HEK293T (cell line): ENCODE measurements at regions not wholly inside any gene's neighbourhood (a gene's known extent, or its start where the extent isn't known, plus 50 kb on each side); places are given as distances from the start of the nearest gene placed in this dataset.

Experiments
- ARNT ChIP-seq: fragments of 450-650 bp; IDR thresholded peaks from 2 replicates; pipeline ENCODE4 v1.6.1; 2017; ENCODE audit warnings: mild to moderate bottlenecking
- BHLHE40 ChIP-seq: fragments of 450-650 bp; IDR thresholded peaks from 2 replicates; pipeline ENCODE4 v1.6.1; 2016; ENCODE audit warnings: mild to moderate bottlenecking, moderate library complexity, borderline replicate concordance
- FOXA1 ChIP-seq: fragments of 450-650 bp; IDR thresholded peaks from 2 replicates; pipeline ENCODE4 v1.6.1; 2016; ENCODE audit warnings: mild to moderate bottlenecking
- FOXM1 ChIP-seq: fragments of 450-650 bp; IDR thresholded peaks from 2 replicates; pipeline ENCODE4 v1.6.1; 2017; ENCODE audit warnings: mild to moderate bottlenecking, borderline replicate concordance
- HDGF ChIP-seq: fragments of 450-650 bp; IDR thresholded peaks from 2 replicates; pipeline ENCODE4 v1.6.1; 2017; ENCODE audit warnings: antibody characterized with exemption, borderline replicate concordance

DNA sequence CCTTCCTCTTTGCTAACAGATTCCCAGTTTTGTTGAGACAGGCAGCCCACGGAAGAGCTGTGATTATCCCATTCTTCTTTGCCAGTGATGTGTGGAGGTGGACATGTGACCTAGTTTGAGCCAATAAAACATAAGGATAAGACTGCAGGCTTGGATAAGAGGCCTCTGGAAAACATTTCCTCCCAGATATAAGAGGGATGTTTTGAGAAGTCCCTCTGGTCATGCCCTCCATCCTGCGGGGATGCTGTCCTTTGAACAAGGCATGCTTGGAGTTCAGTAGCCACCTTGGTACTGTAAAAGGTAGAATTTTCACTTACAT is 155.7 kb downstream of the TM2D1 start:
- TF ChIP-seq ARNT (no peak), FOXA1 (no peak), FOXM1 (no peak), HDGF (no peak), BHLHE40 (no peak)
